A673 (cell line): ENCODE measurements at regions not wholly inside any gene's neighbourhood (a gene's known extent, or its start where the extent isn't known, plus 50 kb on each side); places are given as distances from the start of the nearest gene placed in this dataset.

Experiments
- EZH2 ChIP-seq: fragments of 200-600 bp; sonication (generic); IDR thresholded peaks from 2 replicates; pipeline ENCODE4 v1.6.1; 2017; ENCODE audit warnings: borderline replicate concordance, low read depth, mild to moderate bottlenecking, mixed read lengths, antibody characterized with exemption, low read length; ENCODE audit not compliant: poor library complexity, severe bottlenecking
- TF ChIP-seq, protein P1 (sequence below): fragments of 300-800, 200-600 bp; sonication (generic); conservative IDR thresholded peaks from 2 replicates; pipeline ENCODE4 v1.5.1; 2017; ENCODE audit warnings: low read depth, mild to moderate bottlenecking, antibody characterized with exemption, low read length, moderate library complexity, mixed read lengths

DNA sequence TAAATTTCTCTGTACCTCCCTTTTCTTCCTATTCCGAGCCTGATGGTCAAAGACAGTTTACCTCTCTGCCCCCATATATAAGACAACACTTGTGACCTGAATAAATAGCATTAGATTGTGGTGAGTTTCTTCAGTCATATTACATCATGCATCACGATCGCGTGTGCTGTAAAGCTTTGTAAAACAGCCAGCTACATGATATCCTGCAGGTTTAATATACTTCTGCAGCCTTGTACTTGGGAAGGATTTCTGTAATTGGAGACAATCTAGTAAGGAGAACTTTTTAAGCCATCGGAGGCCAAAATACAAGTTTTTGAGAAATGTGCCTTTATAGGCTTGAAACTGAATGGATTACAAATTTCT is 711.8 kb upstream of the WWC1 start:
- TF ChIP-seq, protein P1, sequence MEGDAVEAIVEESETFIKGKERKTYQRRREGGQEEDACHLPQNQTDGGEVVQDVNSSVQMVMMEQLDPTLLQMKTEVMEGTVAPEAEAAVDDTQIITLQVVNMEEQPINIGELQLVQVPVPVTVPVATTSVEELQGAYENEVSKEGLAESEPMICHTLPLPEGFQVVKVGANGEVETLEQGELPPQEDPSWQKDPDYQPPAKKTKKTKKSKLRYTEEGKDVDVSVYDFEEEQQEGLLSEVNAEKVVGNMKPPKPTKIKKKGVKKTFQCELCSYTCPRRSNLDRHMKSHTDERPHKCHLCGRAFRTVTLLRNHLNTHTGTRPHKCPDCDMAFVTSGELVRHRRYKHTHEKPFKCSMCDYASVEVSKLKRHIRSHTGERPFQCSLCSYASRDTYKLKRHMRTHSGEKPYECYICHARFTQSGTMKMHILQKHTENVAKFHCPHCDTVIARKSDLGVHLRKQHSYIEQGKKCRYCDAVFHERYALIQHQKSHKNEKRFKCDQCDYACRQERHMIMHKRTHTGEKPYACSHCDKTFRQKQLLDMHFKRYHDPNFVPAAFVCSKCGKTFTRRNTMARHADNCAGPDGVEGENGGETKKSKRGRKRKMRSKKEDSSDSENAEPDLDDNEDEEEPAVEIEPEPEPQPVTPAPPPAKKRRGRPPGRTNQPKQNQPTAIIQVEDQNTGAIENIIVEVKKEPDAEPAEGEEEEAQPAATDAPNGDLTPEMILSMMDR, result no peak
- TF ChIP-seq EZH2, result no peak
